HG03025 (cell line): ENCODE measurements at regions not wholly inside any gene's neighbourhood (a gene's known extent, or its start where the extent isn't known, plus 50 kb on each side); places are given as distances from the start of the nearest gene placed in this dataset.

Experiments
- ATAC-seq: cut with Tn5 transposase; IDR thresholded peaks from one replicate; pipeline ENCODE4 v1.9.1; 2021; ENCODE audit warnings: mild to moderate bottlenecking, moderate library complexity; ENCODE audit not compliant: unreplicated experiment, low FRiP score

- ATAC-seq, result no peak
Measured at GRCh38 chr5:35285435-35285834, 55.1 kb upstream of the PRLR start.

- ATAC-seq, result no peak
Measured at GRCh38 chr5:35285011-35285410, 54.7 kb upstream of the PRLR start.

GRCh38 chr5:35284364-35284763 lies 54.1 kb upstream of the PRLR start:
- no peak for ATAC-seq

- no peak for ATAC-seq
Measured at GRCh38 chr5:35282810-35283209, 52.5 kb upstream of the PRLR start.

- ATAC-seq, result no peak
Measured at GRCh38 chr5:35281613-35282012, 51.3 kb upstream of the PRLR start.
